Lung (tissue), 11 donors: ENCODE measurements at regions not wholly inside any gene's neighbourhood (a gene's known extent, or its start where the extent isn't known, plus 50 kb on each side); places are given as distances from the start of the nearest gene placed in this dataset.

Experiments
- ATAC-seq: fragments of 200-7000 bp; cut with Tn5 transposase; one replicate; pipeline ENCODE4 v1.9.1; 2020; ENCODE audit warnings: moderate number of reproducible peaks; ENCODE audit not compliant: insufficient read depth, low FRiP score
- DNase-seq, 3 donors: peaks; one replicate each; pipeline ENCODE4 v3.0.0-alpha.2; 2013 to 2017
- H3K27ac ChIP-seq, 2 donors: one replicate each; pipeline ENCODE4 v1.5.1; 2013; ENCODE audit warnings: mild to moderate bottlenecking in 2 of 2, moderate library complexity in 2 of 2, control low read depth in 1 of 2, inconsistent platforms in 1 of 2, low read depth in 1 of 2, low read length in 1 of 2
- H3K27me3 ChIP-seq, 3 donors: one replicate each; pipeline ENCODE4 v1.5.1; 2013; ENCODE audit warnings: low read length in 2 of 3; ENCODE audit not compliant: control insufficient read depth in 3 of 3, insufficient read depth in 3 of 3
- H3K36me3 ChIP-seq, 4 donors: one replicate each; pipeline ENCODE4 v1.5.1; 2013; ENCODE audit warnings: low read length in 4 of 4, mild to moderate bottlenecking in 1 of 4, moderate library complexity in 1 of 4; ENCODE audit not compliant: control insufficient read depth in 4 of 4, insufficient read depth in 4 of 4
- H3K4me1 ChIP-seq, 5 donors: one replicate each; pipeline ENCODE4 v1.5.1; 2013; ENCODE audit warnings: low read length in 5 of 5, mild to moderate bottlenecking in 2 of 5, moderate library complexity in 1 of 5; ENCODE audit not compliant: control insufficient read depth in 5 of 5, insufficient read depth in 5 of 5
- H3K4me3 ChIP-seq: one replicate; pipeline ENCODE4 v1.5.1; 2013; ENCODE audit warnings: mild to moderate bottlenecking, control low read depth, moderate library complexity
- H3K9ac ChIP-seq, 2 donors: one replicate each; pipeline ENCODE4 v1.5.1; 2013; ENCODE audit warnings: low read length in 2 of 2, control low read depth in 1 of 2; ENCODE audit not compliant: insufficient read depth in 1 of 2
- H3K9me3 ChIP-seq, 4 donors: one replicate each; pipeline ENCODE4 v1.5.1; 2013; ENCODE audit warnings: low read length in 3 of 4, mild to moderate bottlenecking in 1 of 4, moderate library complexity in 1 of 4; ENCODE audit not compliant: control insufficient read depth in 4 of 4, insufficient read depth in 3 of 4
- CTCF ChIP-seq: IDR thresholded peaks from 2 replicates; pipeline ENCODE4 v1.5.1; 2012; ENCODE audit warnings: mild to moderate bottlenecking; ENCODE audit errors: control extremely low read depth, extremely low read depth
- WGBS, 2 donors: extraction: QIAGEN DNeasy Blood & Tissue Kit; methylation state at CpG; one replicate each; pipeline ENCODE4 v1.1.7; 2013; 5-methylcytosine and 5-hydroxymethylcytosine counted together
- donor health status: control.
- donor health status: control.
- donor health status: Bipolar disorder and iron deficiency.
- donor health status: healthy.
- donor health status: DM: yes; HTN: yes; CAD: no.

DNA sequence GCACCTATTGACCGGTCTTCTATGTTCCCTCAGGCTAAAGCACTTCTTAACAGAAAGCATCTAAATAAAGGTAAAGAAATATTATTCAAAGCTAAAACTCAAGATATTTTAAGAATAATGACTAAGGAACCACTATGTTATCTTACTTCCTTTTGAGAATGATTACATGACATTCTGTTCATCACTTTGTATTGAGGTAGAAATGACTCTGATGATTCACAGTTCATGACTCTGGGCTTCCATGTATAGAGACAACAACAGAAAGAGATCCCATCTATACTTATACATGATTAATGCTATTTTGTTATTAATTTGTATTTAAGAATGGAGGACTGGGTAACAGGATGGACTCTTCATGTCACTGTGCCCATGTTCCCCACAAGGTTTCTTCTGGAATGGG is 218.3 kb upstream of the OR4E1 start:
- no peaks in the 10 kb centered on the region for H3K27me3 ChIP-seq
- TF ChIP-seq CTCF, result no peak
- no peaks in the 10 kb centered on the region for H3K36me3 ChIP-seq
- no peak overlapping the region for H3K27ac ChIP-seq
- no peak for DNase-seq
- H3K4me1 ChIP-seq, result no peaks in the 10 kb centered on the region
- no peak for ATAC-seq
- no peak overlapping the region for H3K9ac ChIP-seq
- WGBS, 2 donors, result 84% methylated on average over 1 of the region's 1 CpG
- peaks cover 0 to 4% (median 0%) of the 10 kb centered on the region in 4 donors for H3K9me3 ChIP-seq
- no peak overlapping the region for H3K4me3 ChIP-seq

GRCh38 chr14:21884995-21885394 is 211.4 kb upstream of the OR4E1 start:
- no peak for ATAC-seq
- no peak for DNase-seq
- Histone ChIP-seq H3K27ac (no peak overlapping the region), H3K9ac (no peak overlapping the region), H3K9me3 (no peaks in the 10 kb centered on the region), H3K36me3 (no peaks in the 10 kb centered on the region), H3K4me1 (no peaks in the 10 kb centered on the region), H3K27me3 (no peaks in the 10 kb centered on the region), H3K4me3 (no peak overlapping the region)
- TF ChIP-seq CTCF, result no peak

DNA sequence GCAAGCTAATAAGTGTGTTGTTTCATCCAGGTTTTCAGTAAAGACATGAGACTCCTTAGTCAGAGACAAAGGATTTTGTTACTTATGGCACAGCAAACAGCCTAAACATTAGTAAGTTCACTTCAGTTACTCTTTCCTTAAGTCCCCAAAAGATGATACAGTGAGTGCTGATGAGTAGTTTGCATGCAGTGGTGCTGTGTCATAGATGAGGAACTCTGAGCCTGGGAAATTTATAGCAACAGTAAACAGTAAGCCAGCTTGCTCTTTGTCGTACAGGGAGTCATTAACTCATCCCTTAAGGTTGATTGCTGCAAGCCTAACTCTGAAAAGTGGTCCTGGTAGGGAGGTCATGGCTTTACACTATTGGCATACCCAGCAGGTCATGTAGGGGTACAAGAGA is 208.6 kb upstream of the OR4E1 start:
- no peak for DNase-seq
- no peak for TF ChIP-seq CTCF
- Histone ChIP-seq H3K27me3 (no peaks in the 10 kb centered on the region), H3K36me3 (no peaks in the 10 kb centered on the region), H3K9me3 (no peaks in the 10 kb centered on the region), H3K4me3 (no peak overlapping the region), H3K9ac (no peak overlapping the region), H3K4me1 (no peaks in the 10 kb centered on the region), H3K27ac (no peak overlapping the region)
- no peak for ATAC-seq
- WGBS, 2 donors, result 46 to 53% methylated on average over 1 of the region's 1 CpG

DNA sequence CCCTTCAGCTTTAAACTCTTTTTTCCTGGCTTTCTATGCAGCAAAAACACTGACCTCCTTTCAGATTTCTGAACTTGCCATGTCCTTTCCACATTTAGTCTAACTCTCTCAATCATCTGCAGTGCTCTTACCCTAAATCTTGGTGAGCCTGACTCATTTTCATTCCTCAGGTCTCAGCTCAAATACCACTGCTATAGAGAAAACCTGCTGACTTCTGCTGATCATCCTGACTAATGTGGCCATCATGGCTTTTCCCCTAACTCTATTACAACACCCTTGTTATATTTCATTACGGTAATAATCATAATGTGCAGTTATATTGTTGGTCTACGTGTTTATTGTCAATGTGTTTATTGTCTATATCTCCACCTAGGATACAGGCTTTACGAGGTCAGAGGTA is 207.3 kb upstream of the OR4E1 start:
- Histone ChIP-seq H3K4me1 (no peaks in the 10 kb centered on the region), H3K9me3 (no peaks in the 10 kb centered on the region), H3K27ac (no peak overlapping the region), H3K27me3 (no peaks in the 10 kb centered on the region), H3K36me3 (no peaks in the 10 kb centered on the region), H3K4me3 (no peak overlapping the region), H3K9ac (no peak overlapping the region)
- TF ChIP-seq CTCF, result no peak
- WGBS, 2 donors, result 56 to 79% methylated on average over 3 of the region's 3 CpGs
- ATAC-seq, result no peak
- no peak for DNase-seq
